H1 (cell line): ENCODE measurements at regions not wholly inside any gene's neighbourhood (a gene's known extent, or its start where the extent isn't known, plus 50 kb on each side); places are given as distances from the start of the nearest gene placed in this dataset.

Experiments
- CTCF ChIA-PET: fragments of 300-600 bp; sonication (Branson Sonifier 250); formaldehyde crosslinking; loops from one replicate; lab custom pipeline; 2021; ENCODE audit not compliant: partially characterized antibody; lab: Charles Lee
- POLR2A ChIA-PET: fragments of 300-600 bp; sonication (Branson Sonifier 250); formaldehyde crosslinking; loops from one replicate; lab custom pipeline; 2021; ENCODE audit warnings: inconsistent platforms; ENCODE audit not compliant: partially characterized antibody; lab: Charles Lee
- DNase-seq, 2 experiments: peaks; one replicate each; pipeline versions ENCODE4 v3.0.0 to v3.0.0-alpha.2; 2010 to 2022; ENCODE audit warnings: low spot score in 2 of 2, low read depth in 1 of 2, mixed read lengths in 1 of 2
- FAIRE-seq: peaks from 2 replicates; lab custom pipeline; 2011; peaks lifted over from hg19 to GRCh38; lab: Jason Lieb, UNC
- H2AFZ ChIP-seq: 2 replicates; pipeline ENCODE4 v1.8.1; 2012; ENCODE audit warnings: low read length, inconsistent platforms
- H2AK5ac ChIP-seq: 2 replicates; pipeline ENCODE4 v1.6.1; 2013; ENCODE audit warnings: low read depth, low read length
- H2BK120ac ChIP-seq: replicated peaks from 2 replicates; pipeline ENCODE3; 2013; ENCODE audit warnings: low read depth, low read length, inconsistent platforms
- H2BK12ac ChIP-seq: 2 replicates; pipeline ENCODE4 v1.6.1; 2013; ENCODE audit warnings: low read depth, low read length
- H2BK15ac ChIP-seq: 2 replicates; pipeline ENCODE4 v1.6.1; 2013; ENCODE audit warnings: low read length
- H2BK20ac ChIP-seq: 2 replicates; pipeline ENCODE4 v1.6.1; 2013; ENCODE audit warnings: low read length
- H2BK5ac ChIP-seq: 2 replicates; pipeline ENCODE4 v1.6.1; 2013; ENCODE audit warnings: low read depth, low read length
- H3K14ac ChIP-seq: 2 replicates; pipeline ENCODE4 v1.6.1; 2013; ENCODE audit warnings: inconsistent platforms; ENCODE audit not compliant: insufficient read length
- H3K18ac ChIP-seq: 2 replicates; pipeline ENCODE4 v1.6.1; 2013; ENCODE audit warnings: low read length; ENCODE audit errors: extremely low read depth
- H3K23ac ChIP-seq: 2 replicates; pipeline ENCODE4 v1.6.1; 2013; ENCODE audit warnings: inconsistent platforms; ENCODE audit not compliant: insufficient read length
- H3K23me2 ChIP-seq: 2 replicates; pipeline ENCODE4 v1.6.1; 2013; ENCODE audit warnings: low read depth, low read length
- H3K27ac ChIP-seq: 2 replicates; pipeline ENCODE4 v1.6.1; 2011; ENCODE audit warnings: low read depth, low read length, inconsistent platforms
- H3K27me3 ChIP-seq, 4 experiments: replicated peaks in 1 of 4; 1 replicate in 1 of 4; 2 replicates in 3 of 4; pipeline versions ENCODE4 v1.6.1 to v1.8.1; 2011 to 2013; ENCODE audit warnings: low read length in 3 of 4, mild to moderate bottlenecking in 3 of 4, inconsistent platforms in 2 of 4, mixed read lengths in 2 of 4, moderate library complexity in 1 of 4; ENCODE audit not compliant: control insufficient read depth in 3 of 4, insufficient read depth in 3 of 4; ENCODE audit errors: extremely low read depth in 1 of 4
- H3K36me3 ChIP-seq, 4 experiments: 2 replicates each; pipeline versions ENCODE4 v1.6.1 to v1.8.1; 2011 to 2013; ENCODE audit warnings: mild to moderate bottlenecking in 4 of 4, low read length in 3 of 4, moderate library complexity in 2 of 4, control low read depth in 1 of 4, inconsistent platforms in 1 of 4; ENCODE audit not compliant: insufficient read depth in 4 of 4, control insufficient read depth in 2 of 4
- H3K4ac ChIP-seq: replicated peaks from 2 replicates; pipeline ENCODE3; 2013; ENCODE audit warnings: low read length, low read depth, mixed read lengths, inconsistent platforms; ENCODE audit not compliant: insufficient read length
- H3K4me1 ChIP-seq, 4 experiments: replicated peaks in 1 of 4; 1 replicate in 1 of 4; 2 replicates in 3 of 4; pipeline versions ENCODE4 v1.6.1 to v1.8.1; 2011 to 2013; ENCODE audit warnings: low read length in 3 of 4, inconsistent platforms in 2 of 4, mixed read lengths in 1 of 4; ENCODE audit not compliant: insufficient read depth in 4 of 4, control insufficient read depth in 3 of 4
- H3K4me2 ChIP-seq, 2 experiments: 2 replicates each; pipeline versions ENCODE4 v1.6.1 to v1.8.1; 2011 to 2013; ENCODE audit warnings: low read depth in 2 of 2, low read length in 2 of 2, control low read depth in 1 of 2, inconsistent platforms in 1 of 2, mild to moderate bottlenecking in 1 of 2; ENCODE audit not compliant: insufficient read depth in 1 of 2
- H3K4me3 ChIP-seq, 4 experiments: fragments of 200-600, 300-600 bp in 1 of 4; sonication (generic), shearing (Covaris generic), sonication (Bioruptor Twin) in 1 of 4; 2 replicates each; pipeline versions ENCODE4 v1.5.1 to v1.8.1; 2011 to 2016; ENCODE audit warnings: low read length in 4 of 4, low read depth in 3 of 4, control low read depth in 2 of 4, inconsistent platforms in 2 of 4, mild to moderate bottlenecking in 2 of 4, mixed read lengths in 1 of 4, moderate library complexity in 1 of 4; ENCODE audit not compliant: insufficient read depth in 2 of 4; ENCODE audit errors: extremely low read depth in 1 of 4
- H3K56ac ChIP-seq: replicated peaks from 2 replicates; pipeline ENCODE3; 2013; ENCODE audit warnings: low read depth, mild to moderate bottlenecking, mixed read lengths, low read length, inconsistent platforms; ENCODE audit not compliant: insufficient read length
- H3K79me1 ChIP-seq: 2 replicates; pipeline ENCODE4 v1.6.1; 2013; ENCODE audit warnings: low read depth, low read length, control low read depth
- H3K79me2 ChIP-seq, 2 experiments: 2 replicates each; pipeline versions ENCODE4 v1.6.1 to v1.8.1; 2012 to 2013; ENCODE audit warnings: low read length in 2 of 2, mild to moderate bottlenecking in 2 of 2, inconsistent platforms in 1 of 2; ENCODE audit not compliant: insufficient read depth in 2 of 2, control insufficient read depth in 1 of 2
- H3K9ac ChIP-seq, 4 experiments: replicated peaks in 1 of 4; 1 replicate in 1 of 4; 2 replicates in 3 of 4; pipeline versions ENCODE4 v1.6.1 to v1.8.1; 2011 to 2013; ENCODE audit warnings: low read depth in 3 of 4, low read length in 3 of 4, control low read depth in 2 of 4, mild to moderate bottlenecking in 2 of 4, moderate library complexity in 2 of 4, inconsistent platforms in 1 of 4; ENCODE audit errors: extremely low read depth in 1 of 4
- H3K9me3 ChIP-seq, 2 experiments: 2 replicates each; pipeline versions ENCODE4 v1.6.1 to v1.8.1; 2012 to 2013; ENCODE audit warnings: mild to moderate bottlenecking in 2 of 2, moderate library complexity in 2 of 2, control low read depth in 1 of 2, inconsistent platforms in 1 of 2, low read depth in 1 of 2, low read length in 1 of 2, mixed read lengths in 1 of 2; ENCODE audit not compliant: insufficient read depth in 2 of 2
- H4K20me1 ChIP-seq, 2 experiments: replicated peaks in 1 of 2; 2 replicates each; pipeline versions ENCODE3 to v1.8.1; 2011 to 2013; ENCODE audit warnings: inconsistent platforms in 2 of 2, low read length in 2 of 2, mild to moderate bottlenecking in 1 of 2; ENCODE audit not compliant: insufficient read depth in 2 of 2, control insufficient read depth in 1 of 2
- H4K5ac ChIP-seq: 2 replicates; pipeline ENCODE4 v1.6.1; 2013; ENCODE audit warnings: low read length, low read depth, mixed read lengths, inconsistent platforms; ENCODE audit not compliant: insufficient read length
- H4K8ac ChIP-seq: 2 replicates; pipeline ENCODE4 v1.8.0; 2013; ENCODE audit warnings: mild to moderate bottlenecking, moderate library complexity, low read length, inconsistent platforms; ENCODE audit not compliant: insufficient read depth; ENCODE audit errors: extremely low read depth
- H4K91ac ChIP-seq: replicated peaks from 2 replicates; pipeline ENCODE3; 2013; ENCODE audit warnings: low read length, mixed read lengths, inconsistent platforms; ENCODE audit not compliant: insufficient read length
- EP300 ChIP-seq, 2 experiments: IDR thresholded peaks; 1 replicate in 1 of 2; 2 replicates in 1 of 2; pipeline ENCODE4 v1.6.1; 2011 to 2012; ENCODE audit warnings: low read depth in 2 of 2, low read length in 2 of 2, mild to moderate bottlenecking in 2 of 2, borderline replicate concordance in 1 of 2, inconsistent platforms in 1 of 2, moderate library complexity in 1 of 2
- FOSL1 ChIP-seq: IDR thresholded peaks from 2 replicates; pipeline ENCODE4 v1.6.1; 2011; ENCODE audit warnings: mild to moderate bottlenecking, low read depth, low read length, moderate library complexity; ENCODE audit not compliant: insufficient read depth
- GTF2F1 ChIP-seq: IDR thresholded peaks from 2 replicates; pipeline ENCODE4 v1.6.1; 2012; ENCODE audit warnings: low read depth, low read length, improper control_type of control experiment, borderline replicate concordance
- JUND ChIP-seq: IDR thresholded peaks from 2 replicates; pipeline ENCODE4 v1.6.1; 2011; ENCODE audit warnings: mild to moderate bottlenecking, improper control_type of control experiment, low read length
- NRF1 ChIP-seq: IDR thresholded peaks from 2 replicates; pipeline ENCODE4 v1.6.1; 2011; ENCODE audit warnings: mild to moderate bottlenecking, low read depth, low read length, improper control_type of control experiment
- POLR2A ChIP-seq, 2 experiments: IDR thresholded peaks; 1 replicate in 1 of 2; 2 replicates in 1 of 2; pipeline ENCODE4 v1.6.1; 2011; ENCODE audit warnings: low read depth in 2 of 2, low read length in 2 of 2, mild to moderate bottlenecking in 2 of 2; ENCODE audit errors: control extremely low read depth in 1 of 2
- RBBP5 ChIP-seq: IDR thresholded peaks from 2 replicates; pipeline ENCODE4 v1.7.1; 2012; ENCODE audit warnings: low read depth, mild to moderate bottlenecking, inconsistent platforms, low read length, moderate library complexity, borderline replicate concordance
- RFX5 ChIP-seq: IDR thresholded peaks from 2 replicates; pipeline ENCODE4 v1.6.1; 2011; ENCODE audit warnings: low read depth, low read length, improper control_type of control experiment, borderline replicate concordance
- SAP30 ChIP-seq: fragments of 300-600 bp; sonication (generic); IDR thresholded peaks from 2 replicates; pipeline ENCODE4 v1.7.1; 2012; ENCODE audit warnings: low read length, moderate library complexity, mild to moderate bottlenecking, inconsistent platforms; ENCODE audit not compliant: insufficient read depth, insufficient replicate concordance
- SIRT6 ChIP-seq: IDR thresholded peaks from one replicate; pipeline ENCODE4 v1.7.1; 2012; ENCODE audit warnings: low read length, inconsistent platforms
- SIX5 ChIP-seq: IDR thresholded peaks from 2 replicates; pipeline ENCODE4 v1.6.1; 2011; ENCODE audit warnings: mild to moderate bottlenecking, low read depth, low read length
- TEAD4 ChIP-seq: IDR thresholded peaks from 2 replicates; pipeline ENCODE4 v1.6.1; 2012; ENCODE audit warnings: low read depth, low read length, inconsistent platforms, mixed read lengths
- WGBS, 2 experiments: shearing (Covaris generic) in 1 of 2; methylation state at CpG; one replicate each; pipeline versions ENCODE4 v1.1.6 to v1.1.7; 2013 to 2015; ENCODE audit warnings: low lambda C conversion rate in 2 of 2, mixed read lengths in 2 of 2, inconsistent platforms in 1 of 2, low coverage in 1 of 2, missing lambda C conversion rate in 1 of 2; ENCODE audit not compliant: insufficient replicate concordance in 2 of 2, insufficient coverage in 1 of 2, insufficient read length in 1 of 2; ENCODE audit errors: extremely low coverage in 1 of 2, missing lambda C conversion rate in 1 of 2; 5-methylcytosine and 5-hydroxymethylcytosine counted together

- CTCF ChIA-PET = interaction anchor here (0.8 to 2.9 kb wide), 3 partner anchors 36 to 588 kb away, joined by 3 to 13 read pairs (median 3); no protein-coding TSS in a partner anchor
- 80% methylated on average over 6 of the region's 6 CpGs; no CpG with 5 or more reads in 1 of the 2 experiments for WGBS, 2 experiments
- no peak overlapping the region for H2AK5ac ChIP-seq
- no peaks in the 10 kb centered on the region for H3K9me3 ChIP-seq
- H3K23ac ChIP-seq = no peak overlapping the region
- no peaks in the 10 kb centered on the region for H3K79me2 ChIP-seq
- H3K4me2 ChIP-seq = no peak overlapping the region
- no peak overlapping the region for H3K27ac ChIP-seq
- H2BK120ac ChIP-seq = no peak overlapping the region
- H2BK20ac ChIP-seq = no peak overlapping the region
- no peak overlapping the region for H3K14ac ChIP-seq
- H2BK5ac ChIP-seq = no peak overlapping the region
- H3K79me1 ChIP-seq = no peaks in the 10 kb centered on the region
- POLR2A ChIA-PET = no interaction called here
- H3K4ac ChIP-seq = no peak overlapping the region
- FAIRE-seq (no peak), DNase-seq (no peak)
- no peak overlapping the region for H4K91ac ChIP-seq
- no peaks in the 10 kb centered on the region for H3K27me3 ChIP-seq
- H3K4me3 ChIP-seq = no peak overlapping the region
- H2BK15ac ChIP-seq = no peak overlapping the region
- no peak overlapping the region for H4K5ac ChIP-seq
- H4K20me1 ChIP-seq = no peaks in the 10 kb centered on the region
- H2AFZ ChIP-seq = no peak overlapping the region
- H3K56ac ChIP-seq = no peak overlapping the region
- H4K8ac ChIP-seq = no peak overlapping the region
- H2BK12ac ChIP-seq = no peak overlapping the region
- H3K9ac ChIP-seq = no peak overlapping the region
- H3K4me1 ChIP-seq = peaks cover 0 to 2% (median 0%) of the 10 kb centered on the region in 4 experiments; a peak in 1 of 7 replicates
- H3K18ac ChIP-seq = no peak overlapping the region
- H3K23me2 ChIP-seq = no peaks in the 10 kb centered on the region
- H3K36me3 ChIP-seq = no peaks in the 10 kb centered on the region
- TF ChIP-seq EP300 (IDR thresholded peaks at IDR 0.05; ENCODE audit: borderline replicate concordance in 1 of 2, low read depth in 2 of 2, low read length in 2 of 2) = no peak
- TF ChIP-seq TEAD4 = no peak
- TF ChIP-seq POLR2A (IDR thresholded peaks at IDR 0.05; ENCODE audit: control extremely low read depth in 1 of 2, low read depth in 2 of 2, low read length in 2 of 2) = no peak
- TF ChIP-seq RFX5 = no peak
- no peak for TF ChIP-seq SIRT6
- no peak for TF ChIP-seq NRF1
- no peak for TF ChIP-seq RBBP5
- TF ChIP-seq SAP30 = no peak
- no peak for TF ChIP-seq JUND
- TF ChIP-seq FOSL1 = no peak
- TF ChIP-seq GTF2F1 = no peak
- no peak for TF ChIP-seq SIX5
These were observed 68.3 kb upstream of the RHOU start for GRCh38 chr1:228666686-228667623.
